Peyer's patch (tissue), 4 donors: ENCODE measurements at regions not wholly inside any gene's neighbourhood (a gene's known extent, or its start where the extent isn't known, plus 50 kb on each side); places are given as distances from the start of the nearest gene placed in this dataset.

Source experiments
- POLR2A ChIP-seq, 2 donors: fragments of 450-650 bp; IDR thresholded peaks; one replicate each; pipeline ENCODE4 v1.5.1; 2017; ENCODE audit warnings: antibody characterized with exemption in 2 of 2, mild to moderate bottlenecking in 2 of 2, moderate library complexity in 2 of 2
- TF ChIP-seq, protein P1 (sequence below), 6 experiments: fragments of 450-650 bp in 4 of 6; fragments of 200-600 bp in 2 of 6; sonication (generic) in 1 of 6; IDR thresholded peaks; one replicate each; pipeline ENCODE4 v1.5.1; 2017 to 2019; ENCODE audit warnings: antibody characterized with exemption in 6 of 6, mild to moderate bottlenecking in 3 of 6, moderate library complexity in 1 of 6

DNA sequence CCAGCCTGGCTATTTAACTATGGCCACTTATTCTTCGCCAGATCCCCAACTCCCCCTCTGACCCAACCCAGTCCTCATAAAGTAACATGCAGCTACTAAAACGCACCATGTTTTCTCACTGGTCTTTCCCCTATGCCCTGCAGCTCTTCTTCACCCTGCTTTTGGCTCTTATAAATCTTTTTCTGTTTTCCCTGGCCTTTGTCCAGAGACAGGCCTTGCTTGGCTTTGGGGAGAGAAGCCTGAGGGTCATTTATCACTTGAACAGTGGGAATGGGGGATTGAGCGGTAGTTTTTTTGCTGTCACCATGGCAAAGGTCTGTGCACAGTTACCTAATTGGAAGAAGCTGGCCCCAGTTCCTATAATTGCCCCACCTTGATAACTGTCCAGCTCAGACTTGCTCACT, 202.9 kb upstream of the NT5C1B start:
- TF ChIP-seq, protein P1, sequence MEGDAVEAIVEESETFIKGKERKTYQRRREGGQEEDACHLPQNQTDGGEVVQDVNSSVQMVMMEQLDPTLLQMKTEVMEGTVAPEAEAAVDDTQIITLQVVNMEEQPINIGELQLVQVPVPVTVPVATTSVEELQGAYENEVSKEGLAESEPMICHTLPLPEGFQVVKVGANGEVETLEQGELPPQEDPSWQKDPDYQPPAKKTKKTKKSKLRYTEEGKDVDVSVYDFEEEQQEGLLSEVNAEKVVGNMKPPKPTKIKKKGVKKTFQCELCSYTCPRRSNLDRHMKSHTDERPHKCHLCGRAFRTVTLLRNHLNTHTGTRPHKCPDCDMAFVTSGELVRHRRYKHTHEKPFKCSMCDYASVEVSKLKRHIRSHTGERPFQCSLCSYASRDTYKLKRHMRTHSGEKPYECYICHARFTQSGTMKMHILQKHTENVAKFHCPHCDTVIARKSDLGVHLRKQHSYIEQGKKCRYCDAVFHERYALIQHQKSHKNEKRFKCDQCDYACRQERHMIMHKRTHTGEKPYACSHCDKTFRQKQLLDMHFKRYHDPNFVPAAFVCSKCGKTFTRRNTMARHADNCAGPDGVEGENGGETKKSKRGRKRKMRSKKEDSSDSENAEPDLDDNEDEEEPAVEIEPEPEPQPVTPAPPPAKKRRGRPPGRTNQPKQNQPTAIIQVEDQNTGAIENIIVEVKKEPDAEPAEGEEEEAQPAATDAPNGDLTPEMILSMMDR (IDR thresholded peaks at IDR 0.05) = no peak
- no peak for TF ChIP-seq POLR2A (IDR thresholded peaks at IDR 0.05)
